HG02610 (cell line): ENCODE measurements at regions not wholly inside any gene's neighbourhood (a gene's known extent, or its start where the extent isn't known, plus 50 kb on each side); places are given as distances from the start of the nearest gene placed in this dataset.
"Not testable (repeated sequence)": the region's sequence is repeated elsewhere in the genome, so short reads cannot be mapped to it uniquely, and the experiment has no call there.

Source experiments
- ATAC-seq: cut with Tn5 transposase; IDR thresholded peaks from one replicate; pipeline ENCODE4 v1.9.1; 2021; ENCODE audit warnings: mild to moderate bottlenecking, moderate library complexity; ENCODE audit not compliant: unreplicated experiment

DNA sequence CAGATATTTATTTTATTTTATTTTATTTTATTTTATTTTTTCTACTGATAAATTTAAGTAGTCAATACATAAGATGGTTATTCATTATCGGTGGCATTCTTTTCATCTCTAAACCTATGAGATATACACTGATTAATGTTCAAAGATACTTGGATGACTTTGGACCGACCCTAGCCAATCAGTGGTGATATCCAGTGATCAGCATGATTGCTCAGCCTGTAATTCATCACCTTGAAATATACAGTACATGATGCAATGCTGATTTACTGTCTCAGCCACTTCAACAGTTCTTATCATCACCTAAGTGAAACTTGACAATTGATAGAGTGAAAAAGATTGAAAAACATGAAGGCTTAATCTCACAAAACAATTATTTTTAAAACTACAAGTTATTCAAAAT is 1651.0 kb downstream of the REEP3 start:
- ATAC-seq: no peak

DNA sequence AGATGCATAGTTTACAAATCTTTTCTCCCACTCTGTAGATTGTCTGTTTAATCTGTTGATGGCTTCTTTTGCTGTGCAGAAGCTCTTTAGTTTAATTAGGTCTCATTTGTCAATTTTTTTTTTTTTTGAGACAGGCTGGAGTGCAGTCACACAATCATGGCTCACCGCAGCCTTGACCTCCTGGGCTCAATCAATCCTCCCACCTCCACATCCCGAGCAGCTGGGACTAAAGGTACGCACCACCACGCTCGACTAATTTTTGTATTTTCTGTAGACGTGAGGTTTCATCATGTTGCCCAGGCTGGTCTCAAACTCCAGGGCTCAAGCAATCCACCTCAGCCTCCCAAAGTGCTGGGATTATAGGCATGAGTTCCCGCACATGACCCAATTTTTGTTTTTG is 1655.8 kb downstream of the REEP3 start:
- ATAC-seq: no peak

DNA sequence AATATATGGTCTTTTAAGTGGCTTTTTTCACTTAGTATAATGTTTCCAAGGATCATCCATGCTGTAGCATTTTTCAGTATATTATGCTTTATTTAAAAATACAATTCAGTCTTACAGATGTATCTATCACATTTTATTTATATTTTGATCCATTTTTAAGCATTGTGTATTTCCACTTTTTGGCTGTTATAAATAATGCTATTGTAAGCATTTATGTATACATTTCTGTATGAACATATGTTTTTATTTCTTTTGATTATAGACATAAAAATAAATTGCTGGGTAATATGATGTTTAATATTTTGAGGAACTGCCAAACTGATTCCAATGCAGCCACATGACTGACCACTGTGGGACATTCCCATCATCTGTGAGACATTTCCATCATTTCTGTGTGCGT is 1662.0 kb downstream of the REEP3 start:
- no peak for ATAC-seq

DNA sequence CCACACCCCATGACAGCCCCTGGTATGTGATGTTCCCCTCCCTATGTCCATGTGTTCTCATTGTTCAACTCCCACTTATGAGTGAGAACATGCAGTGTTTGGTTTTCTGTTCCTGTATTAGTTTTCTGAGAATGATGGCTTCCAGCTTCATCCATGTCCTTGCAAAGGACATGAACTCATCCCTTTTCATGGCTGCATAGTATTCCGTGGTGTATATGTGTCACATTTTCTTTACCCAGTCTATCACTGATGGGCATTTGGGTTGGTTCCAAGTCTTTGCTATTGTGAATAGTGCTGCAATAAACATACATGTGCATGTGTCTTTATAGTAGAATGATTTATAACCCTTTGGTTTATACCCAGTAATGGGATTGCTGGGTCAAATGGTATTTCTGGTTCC is 1665.5 kb downstream of the REEP3 start:
- ATAC-seq: not testable (repeated sequence)

DNA sequence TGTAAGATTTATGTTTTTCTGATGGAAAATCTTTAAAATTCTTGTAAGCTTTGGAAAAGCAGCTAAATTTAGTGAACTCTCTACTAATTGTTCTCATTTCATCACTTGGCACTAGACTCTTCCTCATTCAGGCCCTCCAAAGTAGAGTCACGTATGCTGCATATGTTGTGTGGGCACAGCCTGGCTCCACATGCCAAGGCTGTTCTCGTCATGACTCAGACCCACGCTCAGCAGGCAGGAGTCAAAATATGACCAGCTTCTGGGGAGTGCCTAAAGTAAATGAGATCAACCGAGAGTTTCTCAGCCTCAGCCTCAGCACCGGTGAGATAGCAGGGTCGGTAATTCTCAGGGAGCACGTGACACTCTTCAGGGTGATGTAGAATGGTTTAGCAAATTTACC is 1672.9 kb downstream of the REEP3 start:
- no peak for ATAC-seq

- no peak for ATAC-seq
These were observed 1673.4 kb downstream of the REEP3 start for GRCh38 chr10:65194555-65194954.

DNA sequence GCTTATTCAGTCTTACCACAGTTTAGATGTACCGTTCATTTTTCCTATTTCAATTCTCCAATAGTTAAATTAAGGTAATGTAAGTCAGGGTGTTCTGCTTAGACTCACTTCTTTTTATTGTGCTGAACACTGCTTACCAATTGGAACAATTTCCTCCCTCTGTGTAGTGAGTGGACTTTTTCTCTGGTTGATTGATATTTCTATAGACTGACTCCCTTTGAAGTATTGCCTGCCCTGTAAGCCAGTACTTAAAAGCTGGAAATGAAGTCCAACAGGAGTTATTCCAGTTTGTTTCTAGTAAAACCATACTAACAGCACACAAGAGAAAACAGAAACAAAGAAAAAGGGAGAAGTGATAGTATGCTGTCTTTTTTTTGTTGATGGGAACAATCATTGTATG is 1674.9 kb downstream of the REEP3 start:
- ATAC-seq: no peak

- ATAC-seq: no peak
These were observed 1676.7 kb downstream of the REEP3 start for GRCh38 chr10:65197935-65198334.

GRCh38 chr10:65201491-65201890 is 1680.3 kb downstream of the REEP3 start:
- no peak for ATAC-seq

DNA sequence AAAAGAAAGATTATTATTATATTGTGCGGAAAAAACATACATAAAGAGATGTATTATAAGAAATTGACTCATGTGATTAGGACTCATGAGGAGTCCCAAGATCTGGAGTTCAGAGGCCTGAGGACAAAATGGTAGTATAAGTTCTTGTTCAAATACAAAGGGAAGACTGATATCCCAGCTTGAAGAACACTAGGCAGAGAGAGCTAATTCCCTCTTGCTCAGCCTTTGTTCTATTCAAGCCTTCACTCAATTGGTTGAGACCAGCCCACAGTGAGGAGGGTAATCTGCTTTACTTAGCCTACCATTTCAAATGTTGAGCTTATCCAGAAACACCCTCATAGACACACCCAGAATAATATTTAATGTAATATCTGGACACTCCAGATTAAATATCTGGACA is 1683.8 kb downstream of the REEP3 start:
- ATAC-seq: no peak

DNA sequence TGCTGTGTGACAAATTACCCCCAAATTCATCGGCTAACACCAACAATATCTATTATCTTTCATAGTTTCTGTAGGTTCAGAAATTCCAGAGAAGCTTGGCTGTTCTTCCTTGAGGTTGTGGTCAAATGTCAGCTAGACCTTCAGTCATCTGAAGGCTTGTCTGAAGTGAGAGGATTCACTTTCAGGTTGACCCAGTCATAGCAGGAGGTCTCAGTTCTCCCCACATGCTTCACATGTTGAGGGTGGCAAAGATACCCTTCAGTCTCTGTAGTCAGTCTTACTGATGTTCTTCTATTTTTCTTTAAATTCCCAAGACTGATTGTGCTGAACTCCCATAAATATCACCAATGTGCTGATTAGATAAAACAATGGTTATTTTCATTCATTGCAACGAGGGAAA is 1692.0 kb downstream of the REEP3 start:
- peak; percentile 94 for ATAC-seq

DNA sequence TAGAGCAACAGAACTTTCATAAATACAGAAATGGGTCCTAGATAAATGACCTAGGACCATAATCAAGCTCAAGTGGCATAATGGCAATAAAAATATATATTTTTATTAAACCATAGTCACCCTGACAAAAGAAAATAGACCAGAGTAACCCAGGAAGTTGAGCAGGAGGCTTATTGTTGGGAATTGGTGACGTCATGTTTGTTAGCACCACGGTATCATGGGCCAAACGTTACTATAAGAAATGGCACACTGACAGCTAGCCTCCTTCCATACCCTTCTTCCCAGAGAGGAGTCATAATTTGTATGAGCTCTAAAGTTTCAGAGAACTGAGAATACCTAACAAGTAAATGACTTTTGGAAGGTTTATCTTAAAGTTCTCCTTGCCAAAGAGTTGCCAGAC is 1698.2 kb downstream of the REEP3 start:
- no peak for ATAC-seq

DNA sequence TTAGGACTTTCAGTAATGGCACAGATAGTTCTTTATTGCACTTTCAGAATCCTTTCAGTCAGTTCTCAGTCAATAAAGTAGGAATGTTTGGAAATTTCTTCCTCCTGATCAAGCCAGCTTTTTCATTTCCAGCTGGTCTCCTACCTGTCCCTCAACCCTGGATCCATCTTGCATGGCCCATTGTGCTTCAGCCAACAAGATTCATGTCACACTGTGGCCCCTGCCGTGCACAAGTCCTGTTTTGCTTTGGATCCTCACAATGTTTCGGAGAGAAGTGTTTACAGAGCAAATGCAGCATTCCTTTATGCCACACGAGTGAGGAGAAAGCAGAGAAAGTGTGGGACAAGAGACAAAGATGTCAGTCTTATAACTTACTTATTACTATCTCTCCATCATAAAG is 1694.7 kb upstream of the LRRTM3 start:
- ATAC-seq: no peak

GRCh38 chr10:65234261-65234660 is 1691.6 kb upstream of the LRRTM3 start:
- ATAC-seq: no peak

DNA sequence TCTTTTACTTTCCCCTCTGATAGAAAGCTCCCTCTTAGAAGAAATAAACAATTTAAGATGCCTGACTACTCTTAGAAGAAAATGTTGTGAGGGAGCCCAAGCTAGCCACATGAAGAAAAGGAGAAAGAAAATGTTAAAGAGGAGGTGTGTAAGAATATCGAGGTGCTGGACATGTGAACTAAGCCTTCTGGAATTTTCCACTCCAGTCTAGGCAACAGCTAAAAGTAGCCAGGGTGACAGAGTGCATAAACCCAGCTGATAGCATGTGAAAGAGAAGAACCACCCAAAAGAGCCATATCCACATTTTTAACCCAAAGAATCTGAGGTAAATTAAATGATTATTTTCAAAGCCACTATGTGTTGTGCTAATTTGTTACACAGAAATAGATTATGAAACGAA is 1690.6 kb upstream of the LRRTM3 start:
- ATAC-seq: no peak

DNA sequence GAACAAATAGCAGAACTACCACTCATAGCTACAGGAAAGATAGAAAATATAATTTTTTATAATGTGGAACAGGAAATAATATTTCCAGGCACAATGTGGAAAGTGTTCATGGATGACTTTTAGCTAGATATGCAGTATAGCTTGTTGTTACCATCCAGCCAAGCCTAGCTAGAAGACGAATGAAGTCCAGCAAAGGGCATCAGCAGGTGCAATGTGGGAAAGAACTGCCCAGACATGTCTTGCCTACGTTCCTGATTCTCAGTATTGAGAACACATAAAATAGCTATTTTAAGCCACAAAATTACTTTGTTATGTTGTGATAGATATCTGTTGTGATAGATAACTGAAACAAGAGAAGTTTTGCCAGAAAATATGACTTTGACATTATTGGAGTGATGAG is 1690.0 kb upstream of the LRRTM3 start:
- no peak for ATAC-seq

GRCh38 chr10:65265451-65265954 is 1660.3 kb upstream of the LRRTM3 start:
- ATAC-seq: no peak

DNA sequence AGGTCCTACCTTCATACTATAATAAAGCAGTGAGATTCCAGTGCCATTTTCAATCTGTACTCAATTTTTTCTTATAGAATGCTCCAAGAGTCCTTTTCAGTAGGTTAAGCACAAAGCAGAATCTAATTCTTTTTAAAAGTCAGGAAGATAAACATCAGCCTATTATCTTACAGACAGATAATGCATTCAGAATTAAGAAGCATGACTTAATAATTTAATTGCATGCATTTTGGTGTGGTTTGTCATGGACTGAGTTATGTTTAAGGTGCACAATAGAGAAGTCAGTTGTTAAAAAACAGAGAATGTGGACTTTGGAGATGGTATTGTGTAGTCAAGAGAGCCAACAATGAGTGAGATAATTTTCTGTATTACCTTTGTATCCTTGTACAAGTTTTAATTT is 1656.3 kb upstream of the LRRTM3 start:
- ATAC-seq: not testable (repeated sequence)

GRCh38 chr10:65270969-65271368 is 1654.9 kb upstream of the LRRTM3 start:
- ATAC-seq: no peak

GRCh38 chr10:65273115-65273514 is 1652.7 kb upstream of the LRRTM3 start:
- ATAC-seq: no peak

DNA sequence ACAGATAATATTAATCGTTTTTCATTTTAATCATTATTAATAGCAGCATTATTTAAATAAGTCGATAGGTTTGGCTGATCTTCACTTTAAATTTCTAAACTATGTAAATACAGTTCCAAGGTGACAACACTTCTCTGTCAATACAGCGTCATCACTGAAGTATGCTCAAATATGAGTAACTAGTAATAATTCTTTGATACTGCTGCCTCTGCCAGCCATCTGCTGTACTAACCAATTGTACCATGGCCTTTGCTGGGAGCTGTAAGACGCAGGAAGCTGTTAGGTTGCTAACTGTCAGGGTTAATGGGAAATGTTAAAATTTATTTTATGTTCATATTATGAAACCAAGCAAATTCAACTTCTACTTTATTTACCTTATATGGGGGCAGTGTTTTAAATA is 1650.5 kb upstream of the LRRTM3 start:
- no peak for ATAC-seq

- ATAC-seq: no peak
These were observed 1641.3 kb upstream of the LRRTM3 start for GRCh38 chr10:65284495-65285041.

DNA sequence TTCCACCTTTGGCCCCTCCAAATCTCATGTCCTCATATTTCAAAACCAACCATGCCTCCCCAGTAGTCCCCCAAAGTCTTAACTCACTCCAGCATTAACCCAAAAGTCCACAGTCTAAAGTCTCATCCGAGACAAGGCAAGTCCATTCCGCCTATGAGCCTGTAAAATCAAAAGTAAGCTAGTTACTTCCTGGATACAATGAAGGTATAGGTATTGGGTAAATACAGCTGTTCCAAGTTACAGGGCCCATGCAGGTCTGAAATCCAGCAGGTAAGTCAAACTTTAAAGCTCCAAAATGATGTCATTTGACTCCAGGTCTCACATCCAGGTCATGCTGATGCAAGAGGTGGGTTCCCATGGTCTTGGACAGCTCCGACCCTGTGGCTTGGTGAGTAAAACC is 1640.1 kb upstream of the LRRTM3 start:
- not testable (repeated sequence) for ATAC-seq
